ENCODE measurements at regions not wholly inside any gene's neighbourhood (a gene's known extent, or its start where the extent isn't known, plus 50 kb on each side); places are given as distances from the start of the nearest gene placed in this dataset.
"Not testable (repeated sequence)": the region's sequence is repeated elsewhere in the genome, so short reads cannot be mapped to it uniquely, and the experiment has no call there.

- Histone ChIP-seq H3K9me3 (ENCODE audit: insufficient read depth, low read length) (no peaks in the 10 kb centered on the region), H3K4me1 (ENCODE audit: low read length) (no peaks in the 10 kb centered on the region), H3K27me3 (ENCODE audit: low read depth, low read length) (peaks cover 30% of the 10 kb centered on the region), H3K36me3 (replicated peaks; ENCODE audit: low read depth, low read length) (no peaks in the 10 kb centered on the region), H3K4me2 (ENCODE audit: low read length) (no peak overlapping the region), H4K20me1 (ENCODE audit: insufficient read depth, low read length) (no peaks in the 10 kb centered on the region), H3K9ac (ENCODE audit: low read length) (no peak overlapping the region), H2AFZ (ENCODE audit: low read depth, low read length) (no peak overlapping the region), H3K27ac (ENCODE audit: low read length) (no peak overlapping the region), H3K79me2 (ENCODE audit: low read length) (no peaks in the 10 kb centered on the region), H3K4me3 (ENCODE audit: low read length) (no peak overlapping the region)
- TF ChIP-seq CTCF (IDR thresholded peaks at IDR 0.05; ENCODE audit: low read depth, low read length) = no peak
- TF ChIP-seq EZH2phosphoT487 (IDR thresholded peaks at IDR 0.05; ENCODE audit: low read depth) = no peak
Observed at GRCh38 chr17:33567223-33567622, 274.1 kb upstream of the ASIC2 start.

- no peak overlapping the region for H3K4me3 ChIP-seq (ENCODE audit: low read length)
- H3K36me3 ChIP-seq (replicated peaks; ENCODE audit: low read depth, low read length) = no peaks in the 10 kb centered on the region
- H3K27me3 ChIP-seq (ENCODE audit: low read depth, low read length) = peaks cover 35% of the 10 kb centered on the region
- no peak overlapping the region for H3K4me2 ChIP-seq (ENCODE audit: low read length)
- H2AFZ ChIP-seq (ENCODE audit: low read depth, low read length) = no peak overlapping the region
- no peaks in the 10 kb centered on the region for H4K20me1 ChIP-seq (ENCODE audit: insufficient read depth, low read length)
- H3K9me3 ChIP-seq (ENCODE audit: insufficient read depth, low read length) = no peaks in the 10 kb centered on the region
- H3K27ac ChIP-seq (ENCODE audit: low read length) = no peak overlapping the region
- no peaks in the 10 kb centered on the region for H3K79me2 ChIP-seq (ENCODE audit: low read length)
- H3K9ac ChIP-seq (ENCODE audit: low read length) = no peak overlapping the region
- TF ChIP-seq CTCF (IDR thresholded peaks at IDR 0.05; ENCODE audit: low read depth, low read length) = no peak
- no peak for TF ChIP-seq EZH2phosphoT487 (IDR thresholded peaks at IDR 0.05; ENCODE audit: low read depth)
- H3K4me1 ChIP-seq (ENCODE audit: low read length) = no peaks in the 10 kb centered on the region
Observed at GRCh38 chr17:33572615-33573014, 279.5 kb upstream of the ASIC2 start.

- H3K4me1 ChIP-seq (ENCODE audit: low read length) = no peaks in the 10 kb centered on the region
- no peak overlapping the region for H3K4me2 ChIP-seq (ENCODE audit: low read length)
- no peak overlapping the region for H3K9ac ChIP-seq (ENCODE audit: low read length)
- H3K9me3 ChIP-seq (ENCODE audit: insufficient read depth, low read length) = no peaks in the 10 kb centered on the region
- no peak overlapping the region for H3K27ac ChIP-seq (ENCODE audit: low read length)
- H3K4me3 ChIP-seq (ENCODE audit: low read length) = no peak overlapping the region
- peaks cover 34% of the 10 kb centered on the region for H3K27me3 ChIP-seq (ENCODE audit: low read depth, low read length)
- H3K79me2 ChIP-seq (ENCODE audit: low read length) = no peaks in the 10 kb centered on the region
- H3K36me3 ChIP-seq (replicated peaks; ENCODE audit: low read depth, low read length) = no peaks in the 10 kb centered on the region
- TF ChIP-seq CTCF (IDR thresholded peaks at IDR 0.05; ENCODE audit: low read depth, low read length) (no peak), EZH2phosphoT487 (IDR thresholded peaks at IDR 0.05; ENCODE audit: low read depth) (no peak)
- no peak overlapping the region for H2AFZ ChIP-seq (ENCODE audit: low read depth, low read length)
- no peaks in the 10 kb centered on the region for H4K20me1 ChIP-seq (ENCODE audit: insufficient read depth, low read length)
Observed at GRCh38 chr17:33574942-33575445, 281.9 kb upstream of the ASIC2 start.

- H3K4me2 ChIP-seq (ENCODE audit: low read length); H3K79me2 ChIP-seq (ENCODE audit: low read length); H3K27ac ChIP-seq (ENCODE audit: low read length); H3K9ac ChIP-seq (ENCODE audit: low read length); H3K9me3 ChIP-seq (ENCODE audit: insufficient read depth, low read length); H4K20me1 ChIP-seq (ENCODE audit: insufficient read depth, low read length); H3K36me3 ChIP-seq (replicated peaks; ENCODE audit: low read depth, low read length); H3K4me1 ChIP-seq (ENCODE audit: low read length); H2AFZ ChIP-seq (ENCODE audit: low read depth, low read length); H3K4me3 ChIP-seq (ENCODE audit: low read length): not testable (repeated sequence)
- H3K27me3 ChIP-seq (ENCODE audit: low read depth, low read length) = peaks cover 16% of the 10 kb centered on the region; the same call in 1 of the 2 replicates
Observed at GRCh38 chr17:33579740-33580139, 286.6 kb upstream of the ASIC2 start.

DNA sequence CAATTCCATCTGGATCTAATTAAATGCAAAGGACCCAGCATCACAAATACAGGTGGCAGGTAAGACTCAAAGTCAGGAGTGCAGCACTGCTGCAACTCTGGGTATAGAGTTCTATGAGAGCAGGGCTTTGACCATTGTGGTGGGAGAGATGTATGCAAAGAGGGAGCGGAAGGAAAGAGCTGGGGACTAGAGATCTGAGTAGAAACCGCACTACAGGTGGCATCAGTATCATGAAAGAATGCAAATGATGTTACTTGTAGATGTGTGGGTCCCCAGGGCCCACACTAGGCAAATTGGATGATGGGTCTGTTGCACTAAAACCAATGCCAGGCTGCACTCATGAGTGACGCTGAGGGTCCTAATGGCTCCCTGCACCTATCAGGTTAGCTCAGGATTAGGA lies 287.1 kb upstream of the ASIC2 start:
- Histone ChIP-seq H3K4me1 (ENCODE audit: low read length) (no peaks in the 10 kb centered on the region), H3K9me3 (ENCODE audit: insufficient read depth, low read length) (no peaks in the 10 kb centered on the region), H4K20me1 (ENCODE audit: insufficient read depth, low read length) (no peaks in the 10 kb centered on the region), H3K27me3 (ENCODE audit: low read depth, low read length) (peaks cover 16% of the 10 kb centered on the region; the same call in 1 of the 2 replicates), H3K36me3 (replicated peaks; ENCODE audit: low read depth, low read length) (no peaks in the 10 kb centered on the region), H3K27ac (ENCODE audit: low read length) (no peak overlapping the region), H3K9ac (ENCODE audit: low read length) (no peak overlapping the region), H3K79me2 (ENCODE audit: low read length) (no peaks in the 10 kb centered on the region), H2AFZ (ENCODE audit: low read depth, low read length) (no peak overlapping the region), H3K4me3 (ENCODE audit: low read length) (no peak overlapping the region), H3K4me2 (ENCODE audit: low read length) (no peak overlapping the region)
- TF ChIP-seq CTCF (IDR thresholded peaks at IDR 0.05; ENCODE audit: low read depth, low read length) = no peak
- no peak for TF ChIP-seq EZH2phosphoT487 (IDR thresholded peaks at IDR 0.05; ENCODE audit: low read depth)

Measured in OCI-LY3 (cell line).